ENCODE measurements at regions not wholly inside any gene's neighbourhood (a gene's known extent, or its start where the extent isn't known, plus 50 kb on each side); places are given as distances from the start of the nearest gene placed in this dataset.
A peak's percentile ranks its signal among the peaks of the same experiment; 100 is the strongest.
"Not testable (repeated sequence)": the region's sequence is repeated elsewhere in the genome, so short reads cannot be mapped to it uniquely, and the experiment has no call there.

DNA sequence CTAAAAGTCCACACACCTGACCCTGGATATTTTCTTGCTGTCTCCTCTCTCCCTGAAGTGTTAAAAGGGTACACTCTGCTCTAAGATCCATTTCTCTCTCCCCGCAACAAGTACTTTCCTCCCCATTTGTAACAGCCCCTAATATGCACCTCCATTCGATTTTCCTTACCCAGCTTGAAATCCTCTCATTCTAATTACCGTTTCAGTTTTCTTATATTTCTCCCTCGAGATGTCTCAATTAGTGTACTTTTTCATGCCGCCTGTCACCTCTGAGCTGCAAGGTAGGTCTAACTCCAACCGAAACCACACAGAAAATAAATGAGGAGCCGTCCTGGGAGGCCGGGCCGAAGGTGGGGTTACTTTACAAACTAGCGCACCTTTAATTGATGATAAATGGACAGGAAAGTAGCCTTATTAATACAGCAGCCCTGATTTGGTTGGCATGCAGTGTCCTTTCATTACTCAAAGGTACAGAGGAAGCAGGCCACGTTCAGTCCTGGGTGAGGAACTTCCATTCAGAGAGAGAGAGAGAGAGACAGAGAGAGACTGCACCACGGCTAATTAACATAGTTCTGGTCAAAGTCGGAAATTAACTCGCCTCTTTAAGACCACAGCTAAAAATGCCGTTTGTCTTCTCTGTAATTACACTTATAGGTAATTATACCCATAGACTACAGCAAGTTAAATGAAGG, 319.9 kb downstream of the ARRDC4 start:
- no peak for DNase-seq

DNA sequence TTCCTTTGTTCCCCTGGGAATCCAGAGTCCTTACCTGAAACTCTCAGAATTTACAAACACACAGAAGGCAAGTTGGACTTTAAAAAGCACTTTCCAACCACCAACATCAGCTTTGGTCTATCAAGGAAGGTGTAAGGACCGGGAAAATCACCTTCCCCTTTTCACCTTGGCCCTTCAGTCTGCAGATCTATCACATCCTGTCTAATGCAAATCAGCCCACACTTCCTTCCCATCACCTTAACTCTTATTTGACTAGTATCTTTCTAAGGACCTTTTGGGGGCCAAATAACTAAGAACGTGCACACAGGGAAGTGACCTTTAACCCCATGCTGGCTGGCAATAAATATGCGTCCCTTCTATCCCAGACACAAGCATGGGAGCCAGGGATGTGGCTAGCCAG, 320.6 kb downstream of the ARRDC4 start:
- DNase-seq: no peak

DNA sequence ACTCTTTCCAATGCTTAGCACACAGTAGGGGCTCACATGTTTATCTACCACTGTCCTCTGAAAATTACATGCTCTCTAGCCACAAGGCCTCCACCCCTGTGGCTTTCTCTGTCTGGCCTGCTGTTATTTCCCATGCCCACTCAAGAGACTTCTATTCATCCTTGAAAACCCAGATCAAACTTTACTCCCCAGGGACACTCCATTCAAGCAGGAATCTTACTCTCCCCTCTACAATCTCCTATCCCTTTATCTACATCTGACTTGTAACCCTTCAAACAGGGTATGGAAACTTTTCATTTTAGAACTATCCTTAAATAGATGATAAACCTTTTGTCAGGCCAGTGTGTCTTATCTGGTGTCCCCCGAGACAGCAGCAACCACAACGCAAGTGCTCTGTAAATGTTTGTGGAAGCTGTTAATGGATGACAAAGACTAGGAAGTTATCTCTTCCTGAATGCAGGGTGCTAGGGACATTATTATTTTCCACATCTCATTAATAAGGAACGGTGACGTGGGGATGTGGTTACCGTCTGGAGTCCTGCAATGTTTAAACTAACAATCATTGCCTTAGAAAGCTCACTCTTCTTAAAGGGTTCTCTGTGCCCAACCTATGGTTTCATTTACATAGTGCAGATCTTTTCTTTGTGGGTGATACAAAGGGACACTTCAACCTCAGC, 322.3 kb downstream of the ARRDC4 start:
- no peak for DNase-seq

DNA sequence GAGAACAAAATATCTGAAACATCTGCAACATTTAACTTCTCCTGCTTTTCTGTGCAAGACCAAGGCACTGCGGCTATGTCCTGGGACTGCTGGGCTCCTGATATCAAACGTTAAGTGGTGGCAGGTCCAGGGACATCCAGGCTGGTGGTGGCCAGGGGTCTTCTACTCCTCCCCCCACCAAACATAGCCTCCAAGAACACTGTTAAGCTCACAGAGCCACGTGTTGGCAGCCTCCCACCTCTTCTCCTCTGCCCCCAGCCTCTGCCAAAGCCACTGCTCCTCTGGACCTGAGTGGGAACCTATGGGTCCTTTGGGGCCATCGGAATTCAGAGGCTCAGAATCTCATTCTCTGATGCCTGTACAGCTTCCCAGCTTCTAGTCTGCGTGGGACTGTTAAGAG, 325.7 kb downstream of the ARRDC4 start:
- DNase-seq: no peak

DNA sequence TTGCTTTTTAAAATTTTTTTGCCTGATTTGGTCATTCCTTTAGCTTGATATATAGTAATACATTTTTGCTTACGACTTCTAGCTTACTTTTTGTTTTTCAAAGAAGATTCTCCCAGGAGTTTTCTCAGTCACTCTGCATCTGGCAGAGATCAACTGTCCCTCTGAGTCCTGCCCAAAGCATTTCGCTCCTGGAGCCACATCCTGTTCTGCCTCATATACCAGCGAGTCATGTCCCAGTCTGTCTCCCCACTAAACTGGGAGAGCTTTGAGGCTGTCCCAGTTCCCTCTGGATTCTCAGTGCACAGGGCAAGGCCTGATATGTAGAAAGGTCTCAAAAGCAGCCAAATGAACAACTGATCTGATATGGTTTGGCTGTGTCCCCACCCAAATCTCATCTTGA, 326.3 kb downstream of the ARRDC4 start:
- no peak for DNase-seq

DNA sequence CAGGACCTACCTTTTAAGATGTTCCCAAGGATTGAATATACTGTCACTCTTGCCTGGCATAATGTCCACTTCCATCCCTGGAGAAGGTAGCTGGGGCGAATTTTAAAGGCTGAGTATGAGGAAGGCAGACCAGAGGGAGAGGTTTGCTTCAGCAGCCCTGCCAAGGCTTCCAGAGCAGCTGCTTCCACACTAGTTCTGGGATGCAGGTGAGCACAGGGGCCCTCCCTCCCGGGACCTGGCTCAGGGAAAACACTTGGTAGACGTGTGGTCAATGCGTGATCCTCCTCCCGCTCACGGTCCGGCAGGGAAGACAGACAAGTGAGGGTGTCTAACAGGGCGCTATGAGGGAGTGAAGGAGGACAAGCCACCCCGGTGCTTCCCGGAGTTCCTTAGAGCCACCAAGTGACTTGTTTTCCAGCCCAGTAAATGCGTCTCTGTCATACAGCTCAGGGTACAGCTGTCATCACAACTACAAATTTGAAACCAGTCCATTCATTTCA, 327.6 kb downstream of the ARRDC4 start:
- no peak for DNase-seq

DNA sequence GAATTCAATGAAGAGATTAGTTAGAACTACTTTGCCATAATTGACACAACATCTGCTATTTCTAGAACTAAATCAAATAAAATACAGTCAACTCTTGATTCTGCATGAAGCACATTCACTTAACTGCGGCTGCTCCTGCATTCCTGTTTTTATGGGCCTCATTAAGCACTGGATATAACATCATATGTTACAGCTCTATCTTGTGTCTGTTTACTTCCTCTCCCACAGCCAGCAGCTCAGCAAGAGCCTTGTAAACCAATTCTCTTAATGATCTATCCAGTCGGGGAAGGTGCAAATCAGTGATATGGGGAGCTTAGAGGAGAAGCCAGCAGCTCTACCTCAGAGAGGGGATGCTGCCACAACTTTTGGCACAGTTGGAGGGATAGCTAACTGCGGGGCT, 329.2 kb downstream of the ARRDC4 start:
- no peak for DNase-seq

DNA sequence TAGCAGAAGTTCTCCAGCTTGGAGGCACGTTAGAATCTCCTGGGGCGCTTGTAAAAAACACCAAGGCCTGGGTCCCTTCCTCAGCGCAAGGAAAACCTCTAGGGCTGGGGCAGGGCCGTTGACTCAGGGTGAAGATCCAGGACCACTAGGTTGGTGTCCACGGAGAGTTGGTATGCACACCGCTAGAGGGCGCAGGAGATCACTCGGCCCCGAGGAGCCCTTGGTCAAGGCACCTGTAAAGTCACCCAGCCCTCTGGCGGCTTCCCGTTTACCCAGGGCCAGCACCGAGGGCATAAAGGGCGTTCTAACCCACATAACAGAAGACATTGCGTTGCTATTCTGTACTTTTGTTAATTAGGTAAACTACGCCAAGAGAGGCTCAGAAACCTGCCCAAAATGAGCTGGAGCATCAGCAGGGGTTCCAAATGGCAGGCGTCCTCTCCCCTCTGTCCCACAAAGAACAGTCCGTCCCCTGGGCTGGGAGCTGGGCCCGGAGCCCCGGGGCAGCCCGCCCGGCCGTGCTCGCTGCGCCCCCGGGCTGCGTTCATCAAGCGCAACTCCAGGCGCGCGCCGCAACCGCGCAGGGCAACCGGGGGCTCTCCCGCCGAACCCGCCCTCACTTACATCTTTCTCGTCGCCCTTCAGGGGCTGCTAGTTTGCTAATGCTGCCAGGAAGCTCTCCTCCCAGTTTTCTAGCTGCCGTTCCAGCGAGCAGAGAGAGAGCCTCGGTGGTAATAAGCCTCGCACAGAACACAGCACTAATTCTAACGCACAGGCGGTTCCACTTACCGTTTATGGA, 332.1 kb downstream of the ARRDC4 start:
- DNase-seq: no peak

DNA sequence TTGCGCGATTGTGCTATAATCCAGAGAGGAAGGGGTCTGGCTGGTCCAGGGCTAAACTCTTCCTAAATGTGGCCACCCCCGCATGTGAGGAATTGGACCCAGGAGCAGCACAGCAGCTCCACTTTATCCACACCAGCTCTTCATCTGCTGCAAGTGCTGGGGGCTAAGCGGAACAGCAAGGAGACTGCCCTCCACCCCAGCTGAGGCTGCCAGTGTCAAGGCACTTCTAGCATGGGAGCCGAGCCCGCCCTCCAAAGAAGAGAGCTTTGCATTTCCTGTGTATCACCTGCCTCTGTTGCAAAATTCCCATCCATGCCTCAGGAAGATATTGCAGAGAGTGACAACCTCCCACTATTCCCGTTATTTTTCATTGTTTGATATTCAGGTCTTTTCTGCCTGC, 333.6 kb downstream of the ARRDC4 start:
- DNase-seq: no peak

DNA sequence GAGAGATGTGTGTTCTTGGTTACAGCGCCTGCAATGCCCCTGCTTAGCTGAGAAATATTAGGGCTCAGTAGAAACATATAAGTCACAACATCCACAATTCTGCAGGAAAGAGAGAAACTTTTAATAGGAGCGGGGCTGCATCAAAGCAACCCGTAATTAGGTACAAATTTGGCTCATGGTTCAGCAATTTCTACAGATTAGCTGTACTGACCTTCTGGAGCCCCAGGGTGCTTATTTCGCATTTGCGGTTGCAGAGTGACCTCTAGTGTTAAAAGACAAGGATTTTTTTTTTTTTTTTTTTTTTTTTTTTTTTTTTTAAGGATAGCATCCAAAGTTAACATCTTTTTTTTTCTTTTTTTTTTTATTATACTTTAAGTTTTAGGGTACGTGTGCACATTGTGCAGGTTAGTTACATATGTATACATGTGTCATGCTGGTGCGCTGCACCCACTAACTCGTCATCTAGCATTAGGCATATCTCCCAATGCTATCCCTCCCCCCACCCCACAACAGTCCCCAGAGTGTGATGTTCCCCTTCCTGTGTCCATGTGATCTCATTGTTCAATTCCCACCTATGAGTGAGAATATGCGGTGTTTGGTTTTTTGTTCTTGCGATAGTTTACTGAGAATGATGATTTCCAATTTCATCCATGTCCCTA, 334.7 kb downstream of the ARRDC4 start:
- DNase-seq: not testable (repeated sequence)

DNA sequence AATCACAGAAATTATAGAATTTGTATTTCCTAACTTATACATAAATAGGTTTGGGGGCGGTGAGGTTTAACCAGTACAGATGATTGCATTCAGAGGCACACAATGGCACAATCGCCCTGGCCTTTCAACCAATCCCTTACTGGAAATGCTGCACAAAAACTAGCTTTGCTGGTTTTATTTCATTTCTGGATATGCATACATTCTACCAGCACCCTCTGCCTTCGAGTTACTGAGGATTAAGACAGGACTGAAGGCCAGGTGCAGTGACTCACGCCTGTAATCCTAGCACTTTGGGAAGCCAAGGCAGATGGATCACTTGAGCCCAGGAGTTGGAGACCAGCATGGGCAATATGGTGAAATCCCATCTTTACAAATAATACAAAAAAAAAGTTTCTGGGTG, 336.1 kb downstream of the ARRDC4 start:
- DNase-seq: no peak

DNA sequence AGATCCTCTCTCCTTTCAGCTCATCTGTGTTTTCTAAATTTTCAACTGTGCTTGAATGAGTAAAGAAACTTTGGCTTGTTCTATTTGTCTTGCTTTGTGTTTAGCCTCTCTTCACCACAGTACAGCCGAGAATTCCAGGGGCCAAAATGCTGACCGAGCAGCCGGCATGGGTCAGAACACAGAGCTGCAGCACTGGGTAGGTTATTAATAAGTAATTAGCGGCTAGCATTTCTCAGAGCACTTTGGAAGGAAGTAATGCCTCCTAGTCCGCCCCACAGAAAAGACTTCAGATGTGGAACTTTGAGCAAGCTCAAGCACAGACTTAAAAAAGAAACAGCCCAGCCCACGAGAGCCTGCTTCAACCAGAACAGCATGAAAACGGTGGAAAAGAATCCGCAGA, 343.9 kb downstream of the ARRDC4 start:
- no peak for DNase-seq

DNA sequence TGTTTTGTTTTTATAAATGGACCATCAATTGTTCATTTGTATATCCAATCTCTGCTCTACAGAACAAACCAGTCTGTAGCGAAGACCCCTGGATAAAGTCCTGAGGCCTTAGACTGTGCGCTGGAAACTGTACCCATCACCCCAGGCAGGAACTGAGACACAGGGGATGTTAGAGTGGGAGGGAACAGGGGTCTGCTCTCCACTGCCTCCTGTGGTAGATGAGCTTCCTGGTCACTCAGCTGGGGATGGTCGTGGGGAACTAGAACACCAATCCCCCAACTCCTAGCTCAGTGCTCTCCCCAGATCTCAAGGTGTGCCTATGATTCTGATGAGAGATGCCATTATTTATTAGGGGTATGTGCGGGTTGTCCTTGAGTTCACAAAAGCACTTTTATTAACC, 340.2 kb upstream of the IGF1R start:
- no peak for DNase-seq

DNA sequence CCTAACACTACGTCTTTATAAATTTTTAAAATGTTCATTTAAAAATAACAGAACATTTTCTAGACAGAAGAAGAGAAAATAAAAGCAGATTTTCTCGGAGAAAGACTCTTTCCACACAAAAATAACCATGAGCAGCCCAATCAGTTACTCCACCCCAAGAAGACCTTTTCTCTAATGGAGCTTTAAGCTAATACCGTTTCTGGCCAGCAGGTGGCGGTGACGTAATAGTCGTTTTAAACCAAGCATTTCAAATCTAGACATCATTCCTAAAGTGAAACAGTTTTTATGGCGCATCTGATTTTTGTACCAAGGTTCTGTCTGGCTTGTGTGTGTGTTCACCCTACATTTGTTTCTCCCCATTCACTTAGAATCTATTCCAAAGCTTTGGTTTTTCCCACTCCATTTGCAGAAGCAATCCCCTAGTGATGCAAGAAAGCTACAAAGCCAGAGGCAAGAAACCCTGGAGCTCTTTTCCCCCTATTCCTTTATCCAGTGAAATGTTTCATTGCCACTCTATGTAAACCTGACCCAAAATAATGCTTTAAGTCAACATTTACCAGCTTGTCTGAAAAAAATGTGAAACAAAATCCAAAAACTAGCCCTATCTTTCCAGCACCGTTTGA, 336.7 kb upstream of the IGF1R start:
- peak; percentile 47 for DNase-seq

DNA sequence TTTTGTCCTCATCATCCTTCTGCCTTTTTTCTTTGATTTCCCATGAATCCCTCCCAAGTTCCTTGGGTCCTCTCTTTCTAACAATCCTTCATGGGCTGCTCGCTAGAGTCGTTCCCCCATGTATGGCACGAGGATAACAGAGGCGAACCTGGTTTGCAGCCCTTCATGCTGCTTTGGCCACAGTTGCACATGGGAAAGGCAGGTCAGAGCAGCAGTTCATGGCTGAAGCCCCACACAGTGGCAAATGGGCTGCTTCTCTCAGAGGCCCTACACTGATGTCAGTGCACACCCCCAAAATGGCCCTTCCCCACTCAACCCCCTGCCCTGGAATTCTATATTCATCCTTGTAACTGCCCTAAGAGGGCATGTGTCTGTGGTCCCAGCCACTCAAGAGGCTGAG, 335.4 kb upstream of the IGF1R start:
- DNase-seq: no peak

DNA sequence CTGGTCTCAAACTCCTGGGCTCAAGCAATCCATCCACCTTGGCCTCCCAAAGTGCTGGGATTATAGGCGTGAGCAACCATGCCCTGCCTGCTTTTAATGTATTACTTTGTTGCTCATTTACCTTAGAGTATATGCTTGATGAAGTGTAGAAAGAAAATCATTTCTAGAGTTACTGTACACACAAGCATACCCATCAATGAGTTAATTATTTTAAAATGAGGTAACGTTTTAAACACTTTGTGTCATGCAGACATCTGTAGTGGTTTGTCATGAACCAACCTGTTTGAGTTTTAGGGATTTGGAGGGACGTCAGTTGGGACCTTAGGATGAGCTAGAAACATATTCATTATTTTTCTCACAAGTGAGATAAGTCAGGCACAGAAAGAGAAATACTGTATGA, 332.4 kb upstream of the IGF1R start:
- DNase-seq: no peak

DNA sequence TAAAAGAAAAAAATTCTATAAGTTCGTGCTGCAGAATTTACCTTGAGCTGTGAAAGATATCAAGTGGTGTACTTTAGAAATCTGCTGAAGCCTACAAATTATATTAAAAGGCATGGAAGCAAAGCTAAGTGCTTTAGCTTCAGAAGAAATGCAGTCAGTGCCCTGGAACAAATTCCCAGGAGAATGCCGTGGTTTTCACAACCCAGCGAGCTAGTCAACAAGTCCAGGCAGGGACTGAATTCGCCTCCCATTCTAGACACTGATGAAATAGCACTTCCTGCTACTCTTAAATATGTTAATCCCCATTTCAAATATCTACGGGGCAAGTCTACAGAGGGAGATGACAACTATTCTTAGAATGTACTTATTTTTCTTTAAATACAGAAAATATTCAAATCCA, 326.4 kb upstream of the IGF1R start:
- no peak for DNase-seq

DNA sequence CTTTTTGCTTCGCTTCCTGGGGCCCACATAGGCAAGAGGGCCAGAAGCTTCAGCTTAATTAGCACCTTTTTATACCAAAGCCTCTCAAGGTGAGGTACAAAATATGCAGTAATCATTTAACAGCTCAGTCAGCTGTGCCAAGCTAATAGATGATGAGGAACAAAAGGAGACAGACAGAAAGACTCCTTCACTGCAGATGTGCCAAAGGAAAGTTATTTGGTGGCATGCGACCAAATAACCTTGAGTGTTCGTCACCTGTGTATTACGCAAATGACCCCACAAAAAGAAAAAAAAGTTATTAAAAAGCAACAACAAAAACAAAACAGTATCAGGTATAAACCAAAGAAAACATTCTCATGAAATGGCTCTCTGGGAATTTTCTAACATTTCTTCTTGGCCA, 325.8 kb upstream of the IGF1R start:
- no peak for DNase-seq

DNA sequence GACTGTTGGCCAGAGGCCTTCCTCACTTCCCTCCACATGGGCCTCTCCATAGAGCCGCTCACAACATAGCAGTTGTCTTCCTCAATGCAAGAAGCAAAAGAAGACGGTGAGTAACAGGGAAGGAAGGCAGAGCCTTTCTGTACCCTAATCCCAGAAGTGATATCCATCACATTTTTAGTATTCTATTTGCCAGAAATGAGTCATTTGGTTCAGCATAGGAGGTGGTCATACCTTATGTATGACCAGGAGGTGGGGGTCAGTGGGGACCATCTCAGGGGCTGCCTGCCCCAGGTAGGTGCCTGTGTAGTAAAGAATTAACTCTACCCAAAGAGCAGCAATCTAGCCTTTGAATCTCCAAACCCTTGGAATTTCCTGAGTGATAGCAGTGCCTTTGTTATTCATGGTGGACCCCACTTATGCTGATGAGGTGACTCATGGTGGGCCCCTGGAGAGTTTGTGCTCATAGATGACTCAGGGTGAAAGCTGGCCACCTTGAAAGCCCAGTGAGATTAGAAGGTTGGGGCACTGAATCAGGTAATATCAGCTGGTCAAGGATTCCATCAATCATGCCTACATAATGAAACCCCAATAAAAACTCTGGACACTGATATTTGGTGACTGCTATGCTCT, 323.9 kb upstream of the IGF1R start:
- no peak for DNase-seq

DNA sequence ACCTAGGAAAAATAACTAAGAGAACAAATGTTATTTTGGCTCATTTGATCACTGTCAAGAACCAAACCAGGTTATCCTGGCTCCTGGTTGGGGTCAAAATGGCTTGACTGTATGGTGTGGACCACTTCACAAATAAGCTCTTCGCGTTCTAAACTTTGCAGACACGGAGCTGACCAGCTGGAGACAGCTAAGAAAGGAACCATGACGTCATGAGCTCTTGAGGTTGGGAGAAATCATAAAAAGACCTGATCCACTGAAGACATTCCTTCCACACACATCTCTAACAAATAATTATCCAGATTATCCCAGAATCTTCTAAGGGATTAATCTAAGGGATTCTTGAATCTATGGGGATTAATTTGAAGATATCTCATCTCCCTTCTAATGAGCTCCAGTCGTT, 321.5 kb upstream of the IGF1R start:
- DNase-seq: no peak

DNA sequence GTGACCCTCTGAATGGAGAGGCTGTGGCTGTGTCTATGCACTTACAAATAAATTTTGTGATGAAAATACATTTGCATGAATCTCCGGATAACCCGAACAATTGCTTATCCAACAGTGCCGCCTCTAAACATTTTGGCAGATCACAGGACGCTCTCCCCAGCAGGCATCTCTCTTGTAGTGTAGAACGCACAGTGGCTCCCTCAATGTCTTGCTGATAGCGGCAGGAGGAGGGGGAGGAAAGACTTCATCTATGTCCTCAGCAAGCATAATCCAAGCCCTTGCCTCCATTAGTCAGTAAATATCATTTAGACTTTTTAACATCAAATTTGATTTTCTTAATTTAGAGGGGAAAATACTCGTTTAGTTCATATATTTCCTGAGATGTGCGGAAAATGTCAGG, 318.1 kb upstream of the IGF1R start:
- no peak for DNase-seq

DNA sequence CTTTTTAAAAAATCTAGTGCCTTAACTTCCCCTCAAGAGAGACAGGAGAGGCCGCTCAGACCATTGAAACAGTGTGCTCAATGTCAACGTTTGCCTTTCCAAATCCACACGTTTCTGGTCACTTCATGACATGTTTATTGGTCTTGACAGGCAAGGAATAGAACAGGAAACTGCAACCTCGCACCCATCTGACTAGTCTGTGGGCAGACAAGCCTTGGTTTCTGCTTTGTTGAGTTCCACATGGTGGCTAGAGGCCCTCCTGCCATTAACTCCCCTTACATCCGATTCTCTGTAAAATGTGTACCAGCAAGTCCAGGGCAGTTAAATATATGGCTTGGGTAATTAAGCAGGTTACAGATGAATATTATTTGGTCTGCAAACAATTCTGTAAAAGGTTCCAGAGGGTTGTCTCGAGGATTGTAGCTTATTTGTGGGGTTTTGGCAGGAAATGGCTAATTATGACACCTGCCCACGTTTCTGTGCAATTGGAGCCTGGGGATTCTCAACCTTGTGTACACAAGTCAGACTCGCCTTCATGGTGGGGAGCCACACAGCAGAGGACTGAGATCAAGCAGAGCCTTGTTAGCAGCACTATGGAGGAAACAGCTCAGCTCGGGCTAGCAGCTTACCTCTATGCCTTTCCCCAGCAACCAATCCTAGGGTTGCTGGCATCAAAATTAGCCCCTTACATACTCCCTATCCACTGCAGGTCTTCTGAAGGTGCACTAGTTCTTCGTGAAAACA, 317.5 kb upstream of the IGF1R start:
- no peak for DNase-seq
